Mammary epithelial cell (primary cell): ENCODE measurements at regions not wholly inside any gene's neighbourhood (a gene's known extent, or its start where the extent isn't known, plus 50 kb on each side); places are given as distances from the start of the nearest gene placed in this dataset.
"Not testable (repeated sequence)": the region's sequence is repeated elsewhere in the genome, so short reads cannot be mapped to it uniquely, and the experiment has no call there.

Source experiments
- EZH2 ChIP-seq: IDR thresholded peaks from 2 replicates; pipeline ENCODE4 v1.6.1; 2012; ENCODE audit warnings: low read length, inconsistent platforms, borderline replicate concordance
- TF ChIP-seq, protein P1 (sequence below), 2 donors: IDR thresholded peaks in 1 of 2; conservative IDR thresholded peaks in 1 of 2; 2 replicates each; pipeline ENCODE4 v1.5.1; 2011 to 2012; ENCODE audit warnings: inconsistent platforms in 2 of 2, low read length in 2 of 2, mild to moderate bottlenecking in 2 of 2, control low read depth in 1 of 2, low read depth in 1 of 2; ENCODE audit not compliant: insufficient read depth in 1 of 2; ENCODE audit errors: extremely low read depth in 1 of 2

DNA sequence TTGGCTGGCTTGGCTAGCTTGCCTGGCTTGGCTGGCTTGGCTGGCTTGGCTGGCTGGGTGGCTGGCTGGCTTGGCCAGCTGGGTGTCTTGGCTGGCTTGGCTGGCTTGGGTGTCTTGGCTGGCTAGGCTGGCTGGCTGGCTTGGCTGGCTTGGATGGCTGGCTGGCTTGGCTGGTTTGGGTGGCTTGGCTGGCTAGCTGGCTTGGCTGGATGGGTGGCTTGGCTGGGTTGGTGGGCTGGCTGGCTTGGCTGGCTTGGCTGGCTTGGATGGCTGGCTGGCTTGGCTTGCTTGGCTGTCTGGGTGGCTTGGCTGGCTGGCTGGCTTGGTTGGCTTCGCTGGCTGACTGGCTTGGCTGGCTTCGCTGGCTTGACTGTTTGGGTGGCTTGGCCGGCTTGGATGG, 440.3 kb downstream of the GOLGA6L6 start:
- TF ChIP-seq, protein P1, sequence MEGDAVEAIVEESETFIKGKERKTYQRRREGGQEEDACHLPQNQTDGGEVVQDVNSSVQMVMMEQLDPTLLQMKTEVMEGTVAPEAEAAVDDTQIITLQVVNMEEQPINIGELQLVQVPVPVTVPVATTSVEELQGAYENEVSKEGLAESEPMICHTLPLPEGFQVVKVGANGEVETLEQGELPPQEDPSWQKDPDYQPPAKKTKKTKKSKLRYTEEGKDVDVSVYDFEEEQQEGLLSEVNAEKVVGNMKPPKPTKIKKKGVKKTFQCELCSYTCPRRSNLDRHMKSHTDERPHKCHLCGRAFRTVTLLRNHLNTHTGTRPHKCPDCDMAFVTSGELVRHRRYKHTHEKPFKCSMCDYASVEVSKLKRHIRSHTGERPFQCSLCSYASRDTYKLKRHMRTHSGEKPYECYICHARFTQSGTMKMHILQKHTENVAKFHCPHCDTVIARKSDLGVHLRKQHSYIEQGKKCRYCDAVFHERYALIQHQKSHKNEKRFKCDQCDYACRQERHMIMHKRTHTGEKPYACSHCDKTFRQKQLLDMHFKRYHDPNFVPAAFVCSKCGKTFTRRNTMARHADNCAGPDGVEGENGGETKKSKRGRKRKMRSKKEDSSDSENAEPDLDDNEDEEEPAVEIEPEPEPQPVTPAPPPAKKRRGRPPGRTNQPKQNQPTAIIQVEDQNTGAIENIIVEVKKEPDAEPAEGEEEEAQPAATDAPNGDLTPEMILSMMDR (conservative IDR thresholded peaks at IDR 0.05 in 1 of 2, IDR thresholded peaks at IDR 0.05 in 1 of 2; ENCODE audit: extremely low read depth in 1 of 2, insufficient read depth in 1 of 2, low read depth in 1 of 2, low read length in 2 of 2): not testable (repeated sequence)
- not testable (repeated sequence) for TF ChIP-seq EZH2
